ENCODE measurements at regions not wholly inside any gene's neighbourhood (a gene's known extent, or its start where the extent isn't known, plus 50 kb on each side); places are given as distances from the start of the nearest gene placed in this dataset.

DNA sequence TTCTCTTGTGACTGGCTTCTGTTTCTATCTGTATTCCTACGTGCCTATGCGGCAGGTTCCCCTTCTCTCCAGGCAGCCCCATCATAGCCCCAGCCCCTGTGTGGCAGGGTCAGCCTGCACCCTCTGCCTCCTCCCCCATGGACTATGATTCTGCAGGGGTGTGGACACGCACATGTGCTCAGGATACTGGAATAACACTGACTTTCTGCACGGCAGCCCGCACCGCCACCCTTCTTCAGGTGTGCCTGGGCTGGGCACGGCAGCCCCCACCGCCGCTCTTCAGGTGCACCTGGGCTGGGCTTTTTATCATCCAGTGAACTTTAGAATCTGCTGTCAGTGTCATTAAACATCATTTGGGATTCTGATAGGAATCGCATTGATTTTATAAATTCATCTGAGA, 202.6 kb upstream of the PPP2R2D start:
- Histone ChIP-seq H3K9me3 (ENCODE audit: low read length) (no peaks in the 10 kb centered on the region), H2AFZ (ENCODE audit: low read length) (no peak overlapping the region), H3K27ac (ENCODE audit: extremely low read length, insufficient read depth, low read length) (no peak overlapping the region), H3K4me3 (replicated peaks in 1 of 3; ENCODE audit: insufficient read depth in 1 of 3, low read depth in 2 of 3, low read length in 3 of 3) (no peak overlapping the region), H3K4me1 (ENCODE audit: insufficient read depth, low read length) (no peaks in the 10 kb centered on the region), H3K27me3 (ENCODE audit: control insufficient read depth in 1 of 2, insufficient read depth in 2 of 2, low read length in 2 of 2) (peaks cover 0 to 5% of the 10 kb centered on the region in 2 experiments; a peak in 3 of 5 replicates), H3K4me2 (ENCODE audit: low read depth, low read length) (no peak overlapping the region), H3K79me2 (ENCODE audit: insufficient read depth, low read length) (no peaks in the 10 kb centered on the region), H3K36me3 (replicated peaks in 1 of 2; ENCODE audit: control insufficient read depth in 1 of 2, insufficient read depth in 2 of 2, low read length in 2 of 2) (no peaks in the 10 kb centered on the region), H4K20me1 (ENCODE audit: insufficient read depth, low read length) (no peaks in the 10 kb centered on the region), H3K9ac (ENCODE audit: insufficient read depth, low read depth, low read length) (no peak overlapping the region)
- WGBS (ENCODE audit: low lambda C conversion rate): 64% methylated on average over 10 of the region's 10 CpGs
- in situ Hi-C loops (cut with HindIII; ENCODE audit: extremely low pct_ligation_motif_present, low pct_unique_long_range_greater_than_20kb) (no loop called here), intact Hi-C loops (cut with micrococcal nuclease; ENCODE audit: unreplicated experiment) (no loop called here)
- ATAC-seq: no peak
- no peak for DNase-seq (ENCODE audit: low spot score)
- no TSS peak for BruUV-seq (replicated peaks)
- no peak for TF ChIP-seq NKX3-1 (CRISPR knock-in tag; IDR thresholded peaks at IDR 0.05)
- no peak for TF ChIP-seq MTA3 (CRISPR knock-in tag; IDR thresholded peaks at IDR 0.05)
- TF ChIP-seq, protein P1, sequence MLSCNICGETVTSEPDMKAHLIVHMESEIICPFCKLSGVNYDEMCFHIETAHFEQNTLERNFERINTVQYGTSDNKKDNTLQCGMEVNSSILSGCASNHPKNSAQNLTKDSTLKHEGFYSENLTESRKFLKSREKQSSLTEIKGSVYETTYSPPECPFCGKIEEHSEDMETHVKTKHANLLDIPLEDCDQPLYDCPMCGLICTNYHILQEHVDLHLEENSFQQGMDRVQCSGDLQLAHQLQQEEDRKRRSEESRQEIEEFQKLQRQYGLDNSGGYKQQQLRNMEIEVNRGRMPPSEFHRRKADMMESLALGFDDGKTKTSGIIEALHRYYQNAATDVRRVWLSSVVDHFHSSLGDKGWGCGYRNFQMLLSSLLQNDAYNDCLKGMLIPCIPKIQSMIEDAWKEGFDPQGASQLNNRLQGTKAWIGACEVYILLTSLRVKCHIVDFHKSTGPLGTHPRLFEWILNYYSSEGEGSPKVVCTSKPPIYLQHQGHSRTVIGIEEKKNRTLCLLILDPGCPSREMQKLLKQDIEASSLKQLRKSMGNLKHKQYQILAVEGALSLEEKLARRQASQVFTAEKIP (CRISPR knock-in tag; IDR thresholded peaks at IDR 0.05; ENCODE audit: borderline replicate concordance): no peak
- no peak for TF ChIP-seq ZSCAN20 (CRISPR knock-in tag; IDR thresholded peaks at IDR 0.05; ENCODE audit: borderline replicate concordance)
- no peak for TF ChIP-seq BCL6 (CRISPR knock-in tag; IDR thresholded peaks at IDR 0.05)
- TF ChIP-seq, protein P2, sequence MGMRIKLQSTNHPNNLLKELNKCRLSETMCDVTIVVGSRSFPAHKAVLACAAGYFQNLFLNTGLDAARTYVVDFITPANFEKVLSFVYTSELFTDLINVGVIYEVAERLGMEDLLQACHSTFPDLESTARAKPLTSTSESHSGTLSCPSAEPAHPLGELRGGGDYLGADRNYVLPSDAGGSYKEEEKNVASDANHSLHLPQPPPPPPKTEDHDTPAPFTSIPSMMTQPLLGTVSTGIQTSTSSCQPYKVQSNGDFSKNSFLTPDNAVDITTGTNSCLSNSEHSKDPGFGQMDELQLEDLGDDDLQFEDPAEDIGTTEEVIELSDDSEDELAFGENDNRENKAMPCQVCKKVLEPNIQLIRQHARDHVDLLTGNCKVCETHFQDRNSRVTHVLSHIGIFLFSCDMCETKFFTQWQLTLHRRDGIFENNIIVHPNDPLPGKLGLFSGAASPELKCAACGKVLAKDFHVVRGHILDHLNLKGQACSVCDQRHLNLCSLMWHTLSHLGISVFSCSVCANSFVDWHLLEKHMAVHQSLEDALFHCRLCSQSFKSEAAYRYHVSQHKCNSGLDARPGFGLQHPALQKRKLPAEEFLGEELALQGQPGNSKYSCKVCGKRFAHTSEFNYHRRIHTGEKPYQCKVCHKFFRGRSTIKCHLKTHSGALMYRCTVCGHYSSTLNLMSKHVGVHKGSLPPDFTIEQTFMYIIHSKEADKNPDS (CRISPR knock-in tag; IDR thresholded peaks at IDR 0.05): no peak
- TF ChIP-seq ISX (CRISPR knock-in tag; conservative IDR thresholded peaks at IDR 0.05): no peak
- no peak for TF ChIP-seq PCBP1 (IDR thresholded peaks at IDR 0.05; ENCODE audit: borderline replicate concordance, low read depth, low read length)
- no peak for TF ChIP-seq TARDBP (CRISPR knock-in tag; IDR thresholded peaks at IDR 0.05)
- TF ChIP-seq ZBTB2 (CRISPR knock-in tag; IDR thresholded peaks at IDR 0.05; ENCODE audit: low read depth): no peak
- no peak for TF ChIP-seq PLRG1 (conservative IDR thresholded peaks at IDR 0.05)
- ChIA-PET CTCF (ENCODE audit: low intra/inter-chr PET ratio, low total read pairs) (no interaction called here), POLR2A (no interaction called here)
- no peak for FAIRE-seq
